Activated naive CD4-positive, alpha-beta T cell treated with anti-CD3 and anti-CD28 coated beads, Interleukin-2, amount 50 U/mL, for 24 hours (primary cell): ENCODE measurements at regions not wholly inside any gene's neighbourhood (a gene's known extent, or its start where the extent isn't known, plus 50 kb on each side); places are given as distances from the start of the nearest gene placed in this dataset.

Experiments used
- H3K27ac Mint-ChIP-seq: one replicate; pipeline ENCODE4 v1.8.0; 2021; ENCODE audit warnings: mild to moderate bottlenecking, mixed read lengths
- H3K27me3 Mint-ChIP-seq: one replicate; pipeline ENCODE4 v1.8.0; 2021; ENCODE audit warnings: mixed read lengths
- H3K36me3 Mint-ChIP-seq: one replicate; pipeline ENCODE4 v1.8.0; 2021; ENCODE audit warnings: mixed read lengths
- H3K4me1 Mint-ChIP-seq: one replicate; pipeline ENCODE4 v1.8.0; 2021; ENCODE audit warnings: mixed read lengths
- H3K4me3 Mint-ChIP-seq: one replicate; pipeline ENCODE4 v1.8.0; 2021; ENCODE audit warnings: mild to moderate bottlenecking, mixed read lengths
- H3K9me3 Mint-ChIP-seq: one replicate; pipeline ENCODE4 v1.8.0; 2021; ENCODE audit warnings: mixed read lengths

GRCh38 chr12:93168751-93169150, 209.0 kb upstream of the NUDT4 start:
- peaks cover 14% of the 10 kb centered on the region for H3K4me1 Mint-ChIP-seq
- H3K27ac Mint-ChIP-seq: no peak overlapping the region
- H3K36me3 Mint-ChIP-seq: no peaks in the 10 kb centered on the region
- no peaks in the 10 kb centered on the region for H3K9me3 Mint-ChIP-seq
- no peak overlapping the region for H3K4me3 Mint-ChIP-seq
- no peaks in the 10 kb centered on the region for H3K27me3 Mint-ChIP-seq

DNA sequence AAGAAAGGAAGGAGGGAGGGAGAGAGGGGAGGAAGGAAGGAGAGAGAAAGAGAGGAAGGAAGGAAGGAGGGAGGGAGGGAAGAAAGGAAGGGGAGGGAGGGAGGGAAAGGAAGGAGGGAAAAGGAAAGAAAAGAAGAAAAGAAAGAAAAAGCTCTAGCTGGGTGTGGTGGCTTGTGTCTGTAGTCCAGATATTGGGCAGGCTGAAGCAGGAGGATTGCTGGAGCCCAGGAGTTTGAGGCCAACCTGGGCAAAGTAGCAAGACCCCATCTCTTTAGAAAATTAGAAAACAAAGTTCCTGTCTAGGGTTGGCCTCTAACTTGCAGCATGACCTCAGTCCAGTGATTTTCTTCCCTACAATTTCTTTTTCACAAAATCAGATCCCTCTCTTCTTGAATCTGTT, 208.2 kb upstream of the NUDT4 start:
- H3K4me3 Mint-ChIP-seq: no peak overlapping the region
- no peak overlapping the region for H3K27ac Mint-ChIP-seq
- H3K27me3 Mint-ChIP-seq: no peaks in the 10 kb centered on the region
- H3K4me1 Mint-ChIP-seq: peaks cover 14% of the 10 kb centered on the region
- no peaks in the 10 kb centered on the region for H3K9me3 Mint-ChIP-seq
- H3K36me3 Mint-ChIP-seq: no peaks in the 10 kb centered on the region

GRCh38 chr12:93170928-93171327, 206.8 kb upstream of the NUDT4 start:
- Mint-ChIP-seq H3K4me1 (peaks cover 14% of the 10 kb centered on the region), H3K27me3 (no peaks in the 10 kb centered on the region), H3K9me3 (no peaks in the 10 kb centered on the region), H3K4me3 (no peak overlapping the region), H3K36me3 (no peaks in the 10 kb centered on the region), H3K27ac (no peak overlapping the region)

- no peak overlapping the region for H3K4me3 Mint-ChIP-seq
- no peaks in the 10 kb centered on the region for H3K4me1 Mint-ChIP-seq
- no peaks in the 10 kb centered on the region for H3K36me3 Mint-ChIP-seq
- H3K27ac Mint-ChIP-seq: no peak overlapping the region
- H3K27me3 Mint-ChIP-seq: no peaks in the 10 kb centered on the region
- H3K9me3 Mint-ChIP-seq: no peaks in the 10 kb centered on the region
Measured at GRCh38 chr12:93173178-93173957, 204.4 kb upstream of the NUDT4 start.

DNA sequence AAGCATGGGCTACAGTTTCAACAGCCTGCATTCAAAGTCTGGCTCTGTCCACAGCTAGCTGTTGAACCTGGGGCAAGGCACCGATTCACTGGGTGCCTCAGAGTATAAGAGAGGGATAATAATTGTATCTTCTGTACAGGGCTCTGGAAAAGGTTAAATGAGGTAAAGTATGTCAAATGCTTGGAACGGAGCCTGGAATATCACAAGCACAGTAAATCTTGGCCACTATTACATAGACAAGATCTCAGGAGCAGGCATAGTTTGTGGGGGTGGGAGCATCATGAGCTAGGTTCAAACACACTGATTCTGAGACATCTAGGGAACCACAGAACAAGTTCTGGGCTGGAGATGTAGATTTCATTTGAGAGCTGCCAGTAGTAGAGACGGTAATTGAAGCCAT, 203.7 kb upstream of the NUDT4 start:
- Mint-ChIP-seq H3K4me1 (no peaks in the 10 kb centered on the region), H3K4me3 (no peak overlapping the region), H3K27ac (no peak overlapping the region), H3K9me3 (no peaks in the 10 kb centered on the region), H3K27me3 (no peaks in the 10 kb centered on the region), H3K36me3 (no peaks in the 10 kb centered on the region)

GRCh38 chr12:93174473-93174872, 203.3 kb upstream of the NUDT4 start:
- Mint-ChIP-seq H3K9me3 (no peaks in the 10 kb centered on the region), H3K4me3 (no peak overlapping the region), H3K36me3 (no peaks in the 10 kb centered on the region), H3K27me3 (no peaks in the 10 kb centered on the region), H3K27ac (no peak overlapping the region), H3K4me1 (no peaks in the 10 kb centered on the region)

DNA sequence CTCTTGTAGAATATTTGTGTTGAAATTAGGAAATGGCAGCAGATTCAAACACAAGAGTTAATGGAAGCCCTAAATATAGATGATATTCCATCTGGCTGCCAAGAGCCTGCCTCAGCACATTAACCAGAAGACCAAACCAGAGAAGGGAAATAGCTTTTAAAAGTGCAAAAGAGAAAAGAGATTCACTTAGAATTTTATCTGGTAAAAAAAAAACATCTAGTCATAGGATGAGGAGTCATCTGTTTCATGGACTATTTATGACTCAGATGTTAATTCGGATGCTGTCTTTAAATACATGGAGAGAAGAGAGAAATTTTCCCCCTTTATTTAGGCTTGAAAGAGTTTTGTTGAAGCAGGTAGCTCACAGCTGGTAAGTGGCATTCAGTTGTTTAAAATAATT, 201.6 kb upstream of the NUDT4 start:
- no peak overlapping the region for H3K4me3 Mint-ChIP-seq
- H3K36me3 Mint-ChIP-seq: no peaks in the 10 kb centered on the region
- no peak overlapping the region for H3K27ac Mint-ChIP-seq
- no peaks in the 10 kb centered on the region for H3K27me3 Mint-ChIP-seq
- no peaks in the 10 kb centered on the region for H3K4me1 Mint-ChIP-seq
- no peaks in the 10 kb centered on the region for H3K9me3 Mint-ChIP-seq

DNA sequence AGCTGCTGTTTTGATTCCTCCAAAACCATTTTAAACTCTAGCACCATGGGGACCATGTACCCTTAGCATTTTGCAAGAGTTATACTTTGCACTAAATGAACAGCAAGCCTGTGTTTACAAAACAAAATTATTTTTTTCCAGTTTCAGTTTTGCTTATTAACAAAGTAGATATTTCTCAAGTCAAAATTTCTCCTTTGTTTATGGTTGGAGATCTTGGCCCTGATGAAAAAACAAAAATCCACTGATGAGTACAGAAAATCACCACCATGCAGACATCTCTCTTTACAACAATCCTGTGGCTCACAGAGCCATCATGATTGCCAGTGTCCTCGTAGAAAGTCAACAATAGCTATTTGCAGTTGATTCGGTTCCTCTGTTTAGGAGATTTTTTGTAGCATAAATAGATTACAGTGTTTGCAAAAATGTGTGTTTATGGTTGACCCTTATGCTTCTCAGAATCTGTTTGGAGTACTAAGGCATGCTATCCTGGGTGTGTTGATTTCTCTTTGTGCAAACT, 201.1 kb upstream of the NUDT4 start:
- Mint-ChIP-seq H3K36me3 (no peaks in the 10 kb centered on the region), H3K27ac (no peak overlapping the region), H3K9me3 (no peaks in the 10 kb centered on the region), H3K4me1 (no peaks in the 10 kb centered on the region), H3K4me3 (no peak overlapping the region), H3K27me3 (no peaks in the 10 kb centered on the region)

DNA sequence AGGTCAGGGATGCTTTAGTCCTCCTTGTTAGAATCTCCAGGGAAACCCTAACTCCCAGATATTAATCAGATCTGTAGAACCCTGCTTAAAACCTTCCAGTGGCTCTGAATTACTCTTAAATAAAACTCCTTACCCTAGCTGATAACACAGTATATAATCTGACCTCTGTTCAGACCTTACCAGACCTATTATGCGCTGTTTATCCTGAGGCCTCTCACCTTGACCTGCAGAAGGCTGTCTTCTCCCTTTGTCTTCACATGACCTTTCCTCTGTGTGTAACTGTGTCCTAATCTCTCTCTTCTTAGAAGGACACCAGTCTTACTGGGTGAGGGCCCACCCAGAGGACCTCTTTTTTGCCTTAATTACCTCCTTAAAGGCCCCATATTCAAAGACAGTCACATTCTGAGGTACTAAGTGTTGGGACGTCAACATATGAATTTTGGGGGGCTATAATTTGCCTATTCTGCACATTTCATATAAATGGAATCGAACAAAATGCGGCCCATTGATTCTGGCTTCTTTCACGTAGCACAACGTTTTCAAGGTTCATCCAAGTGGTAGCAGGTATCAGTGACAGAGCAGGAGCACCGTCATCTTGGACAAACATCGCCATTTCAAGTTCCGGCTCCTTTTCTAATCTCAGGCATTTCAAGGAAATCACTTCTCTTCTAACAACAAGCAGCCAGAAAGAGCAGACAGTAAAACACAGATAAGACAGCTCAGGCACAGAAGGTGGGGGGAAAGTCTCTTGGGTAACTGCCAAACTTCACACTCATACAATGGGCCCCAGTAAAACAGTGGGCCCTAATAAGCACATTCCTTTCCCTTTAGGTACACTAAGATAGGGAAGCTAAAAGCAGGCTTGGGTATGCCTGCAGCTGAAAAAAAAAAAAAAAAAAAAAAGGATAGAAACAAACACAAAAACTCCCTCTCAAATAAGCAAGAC, 200.2 kb upstream of the NUDT4 start:
- H3K27me3 Mint-ChIP-seq: no peaks in the 10 kb centered on the region
- no peak overlapping the region for H3K4me3 Mint-ChIP-seq
- no peak overlapping the region for H3K27ac Mint-ChIP-seq
- H3K4me1 Mint-ChIP-seq: no peaks in the 10 kb centered on the region
- H3K9me3 Mint-ChIP-seq: no peaks in the 10 kb centered on the region
- no peaks in the 10 kb centered on the region for H3K36me3 Mint-ChIP-seq

DNA sequence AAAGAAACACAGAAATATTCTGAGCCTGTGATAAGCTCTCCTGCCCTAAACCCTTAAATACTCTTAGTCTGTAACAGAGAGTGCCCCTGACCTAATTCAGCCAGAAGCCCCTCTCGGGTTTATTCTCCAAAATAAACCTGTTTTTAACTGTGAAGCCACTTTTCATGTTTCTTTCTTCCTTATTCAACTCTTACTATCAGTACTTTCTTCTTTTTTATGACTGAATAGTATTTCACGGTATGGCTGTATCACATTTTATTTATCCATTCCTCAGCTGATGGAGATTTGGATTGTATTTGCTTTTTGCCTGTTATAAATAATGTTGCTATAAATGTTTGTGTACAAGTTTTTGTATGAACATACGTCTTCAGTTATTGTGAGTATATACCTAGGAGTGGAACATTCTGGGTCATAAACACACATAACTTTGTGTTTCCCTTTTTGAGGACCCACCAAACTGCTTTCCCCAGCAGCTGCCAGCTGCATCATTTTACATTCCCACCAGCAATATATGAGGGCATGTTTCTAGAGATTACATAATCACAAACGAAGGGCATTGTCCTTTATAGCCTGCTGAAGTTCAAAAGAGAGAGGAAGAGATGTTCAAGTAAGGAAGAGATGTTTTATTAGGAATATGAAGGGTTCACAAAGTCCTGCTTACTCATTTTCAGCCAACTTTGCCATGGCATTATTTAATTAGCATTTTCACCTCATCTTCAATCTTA, 199.4 kb upstream of the NUDT4 start:
- H3K9me3 Mint-ChIP-seq: no peaks in the 10 kb centered on the region
- H3K4me1 Mint-ChIP-seq: no peaks in the 10 kb centered on the region
- H3K4me3 Mint-ChIP-seq: no peak overlapping the region
- H3K27me3 Mint-ChIP-seq: no peaks in the 10 kb centered on the region
- H3K27ac Mint-ChIP-seq: no peak overlapping the region
- no peaks in the 10 kb centered on the region for H3K36me3 Mint-ChIP-seq

DNA sequence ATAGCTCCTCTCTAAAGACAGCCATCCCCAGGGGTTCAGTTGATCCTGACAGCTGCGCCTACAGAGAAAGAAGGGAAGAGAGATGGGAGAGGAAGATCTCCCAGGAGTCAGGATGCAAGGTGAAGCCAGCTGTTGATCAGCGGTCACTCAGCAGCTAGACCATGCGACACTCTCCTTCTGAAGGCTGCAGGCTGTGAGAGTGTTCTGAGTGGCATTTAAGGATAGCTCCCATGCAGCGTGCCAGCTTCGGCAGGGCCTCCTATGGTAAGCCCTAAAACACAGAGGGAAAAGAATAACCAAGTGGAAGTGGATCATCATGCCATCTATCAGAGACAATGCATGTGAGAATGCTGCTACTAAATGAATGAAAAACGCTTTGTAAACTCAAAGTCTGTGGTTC, 197.9 kb upstream of the NUDT4 start:
- H3K4me3 Mint-ChIP-seq: no peak overlapping the region

DNA sequence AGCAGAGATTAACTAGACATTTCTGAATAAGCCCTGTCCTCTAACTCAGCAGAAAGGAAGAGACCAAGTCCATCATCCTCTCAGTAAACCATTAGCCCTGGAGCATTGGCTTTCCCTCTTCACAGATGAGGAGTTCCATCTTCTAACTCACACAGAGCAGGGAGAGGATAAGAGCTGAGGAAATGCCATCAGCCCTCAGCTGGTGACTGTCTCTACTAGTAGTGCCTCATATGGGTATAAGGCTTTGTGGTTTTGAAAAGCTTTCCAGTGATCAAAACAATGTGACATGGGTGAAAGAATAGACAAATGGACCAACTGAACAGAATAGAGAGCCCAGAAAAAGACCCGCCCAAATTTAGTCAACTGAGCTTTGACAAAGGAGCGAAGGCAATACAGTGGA, 197.2 kb upstream of the NUDT4 start:
- H3K4me1 Mint-ChIP-seq: peaks cover 18% of the 10 kb centered on the region
- H3K4me3 Mint-ChIP-seq: no peak overlapping the region
- H3K27ac Mint-ChIP-seq: no peak overlapping the region
- H3K9me3 Mint-ChIP-seq: no peaks in the 10 kb centered on the region
- no peaks in the 10 kb centered on the region for H3K27me3 Mint-ChIP-seq
- H3K36me3 Mint-ChIP-seq: no peaks in the 10 kb centered on the region

More for the DNA sequence above, 197.9 kb upstream of the NUDT4 start:
- Mint-ChIP-seq H3K36me3 (no peaks in the 10 kb centered on the region), H3K4me1 (peaks cover 11% of the 10 kb centered on the region), H3K9me3 (no peaks in the 10 kb centered on the region), H3K27me3 (no peaks in the 10 kb centered on the region), H3K27ac (no peak overlapping the region)

- H3K4me3 Mint-ChIP-seq: no peak overlapping the region
- no peaks in the 10 kb centered on the region for H3K9me3 Mint-ChIP-seq
- peaks cover 22% of the 10 kb centered on the region for H3K4me1 Mint-ChIP-seq
- no peaks in the 10 kb centered on the region for H3K36me3 Mint-ChIP-seq
- H3K27me3 Mint-ChIP-seq: no peaks in the 10 kb centered on the region
- H3K27ac Mint-ChIP-seq: no peak overlapping the region
Measured at GRCh38 chr12:93181409-93181965, 196.2 kb upstream of the NUDT4 start.

- Mint-ChIP-seq H3K27ac (peak overlapping the region; percentile 91), H3K9me3 (no peaks in the 10 kb centered on the region), H3K4me3 (peak overlapping the region; percentile 66), H3K4me1 (peaks cover 24% of the 10 kb centered on the region), H3K27me3 (no peaks in the 10 kb centered on the region), H3K36me3 (no peaks in the 10 kb centered on the region)
Measured at GRCh38 chr12:93183940-93184671, 193.6 kb upstream of the NUDT4 start.
